ENCODE measurements at regions not wholly inside any gene's neighbourhood (a gene's known extent, or its start where the extent isn't known, plus 50 kb on each side); places are given as distances from the start of the nearest gene placed in this dataset.

DNA sequence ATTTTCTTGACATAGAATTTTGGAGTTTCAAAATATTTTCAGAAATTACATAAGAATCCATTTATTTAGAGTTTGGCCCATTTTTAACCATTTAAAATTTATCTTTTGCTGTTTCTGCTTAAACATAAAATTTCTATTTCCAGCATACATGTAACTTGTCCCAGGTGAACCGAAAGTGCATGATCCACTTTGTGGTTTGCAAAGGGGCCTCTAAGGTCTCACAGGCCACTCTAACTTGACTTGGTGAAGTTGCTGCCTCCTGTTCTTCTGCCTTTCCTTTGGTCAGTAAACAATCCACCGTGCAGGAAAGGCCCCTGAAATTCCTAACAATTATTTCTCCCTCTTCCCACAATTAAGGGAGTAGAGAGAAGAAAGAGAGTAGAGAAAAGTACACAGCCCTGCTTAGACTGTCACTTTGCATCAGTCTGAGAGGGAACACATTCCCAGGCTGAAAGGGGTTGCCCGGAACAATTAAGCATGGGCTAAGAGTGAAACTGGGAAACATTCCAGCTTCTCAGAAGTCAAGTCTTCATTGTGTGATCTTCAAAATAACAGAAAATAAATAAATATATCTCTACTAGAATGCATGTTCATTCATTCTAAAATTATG lies 79.5 kb upstream of the SEMA3A start:
- peak overlapping the region; percentile 9 for H3K27ac ChIP-seq
- peaks cover 10% of the 10 kb centered on the region for H3K4me1 ChIP-seq (ENCODE audit: insufficient read depth)
- no peaks in the 10 kb centered on the region for H3K36me3 ChIP-seq (replicated peaks; ENCODE audit: insufficient read depth, low read depth)
- no peak overlapping the region for H3K4me3 ChIP-seq
- peak overlapping the region; percentile 66 for H2AFZ ChIP-seq
- peak overlapping the region; percentile 41 for H3K4me2 ChIP-seq
- no peaks in the 10 kb centered on the region for H3K79me2 ChIP-seq
- no peaks in the 10 kb centered on the region for H4K20me1 ChIP-seq (ENCODE audit: insufficient read depth, poor library complexity, severe bottlenecking)
- no peaks in the 10 kb centered on the region for H3K27me3 ChIP-seq
- 42% methylated on average over 3 of the region's 3 CpGs for WGBS (ENCODE audit: low lambda C conversion rate, missing lambda C conversion rate)
- no peak for DNase-seq (ENCODE audit: low spot score)
- no peaks in the 10 kb centered on the region for H3K9me3 ChIP-seq (ENCODE audit: low read depth)
- H3K9me2 ChIP-seq (replicated peaks; ENCODE audit: insufficient read depth) = no peaks in the 10 kb centered on the region
- no peak for TF ChIP-seq EZH2phosphoT487 (IDR thresholded peaks at IDR 0.05; ENCODE audit: low read depth, severe bottlenecking, unreplicated experiment)
- no peak for TF ChIP-seq EZH2 (IDR thresholded peaks at IDR 0.05; ENCODE audit: borderline replicate concordance)
- TF ChIP-seq, protein P1, sequence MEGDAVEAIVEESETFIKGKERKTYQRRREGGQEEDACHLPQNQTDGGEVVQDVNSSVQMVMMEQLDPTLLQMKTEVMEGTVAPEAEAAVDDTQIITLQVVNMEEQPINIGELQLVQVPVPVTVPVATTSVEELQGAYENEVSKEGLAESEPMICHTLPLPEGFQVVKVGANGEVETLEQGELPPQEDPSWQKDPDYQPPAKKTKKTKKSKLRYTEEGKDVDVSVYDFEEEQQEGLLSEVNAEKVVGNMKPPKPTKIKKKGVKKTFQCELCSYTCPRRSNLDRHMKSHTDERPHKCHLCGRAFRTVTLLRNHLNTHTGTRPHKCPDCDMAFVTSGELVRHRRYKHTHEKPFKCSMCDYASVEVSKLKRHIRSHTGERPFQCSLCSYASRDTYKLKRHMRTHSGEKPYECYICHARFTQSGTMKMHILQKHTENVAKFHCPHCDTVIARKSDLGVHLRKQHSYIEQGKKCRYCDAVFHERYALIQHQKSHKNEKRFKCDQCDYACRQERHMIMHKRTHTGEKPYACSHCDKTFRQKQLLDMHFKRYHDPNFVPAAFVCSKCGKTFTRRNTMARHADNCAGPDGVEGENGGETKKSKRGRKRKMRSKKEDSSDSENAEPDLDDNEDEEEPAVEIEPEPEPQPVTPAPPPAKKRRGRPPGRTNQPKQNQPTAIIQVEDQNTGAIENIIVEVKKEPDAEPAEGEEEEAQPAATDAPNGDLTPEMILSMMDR (IDR thresholded peaks at IDR 0.05; ENCODE audit: poor library complexity) = no peak

DNA sequence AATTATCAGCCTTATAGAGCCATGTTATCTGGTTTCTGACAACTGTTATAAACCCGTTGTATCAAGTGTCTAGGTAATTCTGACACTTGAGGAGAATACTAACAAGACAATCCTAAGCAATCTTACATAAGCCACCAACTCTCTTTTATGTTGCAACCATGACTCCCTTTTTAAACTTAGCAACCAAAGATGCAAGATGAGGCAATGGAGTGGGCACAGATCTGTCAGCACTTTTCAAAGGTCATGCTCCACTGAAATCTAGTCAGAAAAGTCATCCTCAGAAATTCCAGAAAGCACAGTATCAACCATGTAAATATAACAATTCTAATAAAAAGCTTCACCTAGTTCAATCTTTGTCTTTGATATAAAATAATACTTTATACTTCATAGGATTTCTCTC lies 77.0 kb upstream of the SEMA3A start:
- H4K20me1 ChIP-seq (ENCODE audit: insufficient read depth, poor library complexity, severe bottlenecking) = no peaks in the 10 kb centered on the region
- no peak overlapping the region for H3K4me2 ChIP-seq
- no peaks in the 10 kb centered on the region for H3K9me3 ChIP-seq (ENCODE audit: low read depth)
- H3K79me2 ChIP-seq = no peaks in the 10 kb centered on the region
- H3K27me3 ChIP-seq = no peaks in the 10 kb centered on the region
- no peak overlapping the region for H3K4me3 ChIP-seq
- no peak overlapping the region for H3K27ac ChIP-seq
- H3K4me1 ChIP-seq (ENCODE audit: insufficient read depth) = peaks cover 10% of the 10 kb centered on the region
- WGBS (ENCODE audit: low lambda C conversion rate, missing lambda C conversion rate) = 37% methylated on average over 1 of the region's 1 CpG
- H3K36me3 ChIP-seq (replicated peaks; ENCODE audit: insufficient read depth, low read depth) = no peaks in the 10 kb centered on the region
- no peak overlapping the region for H2AFZ ChIP-seq
- no peaks in the 10 kb centered on the region for H3K9me2 ChIP-seq (replicated peaks; ENCODE audit: insufficient read depth)
- TF ChIP-seq EZH2phosphoT487 (IDR thresholded peaks at IDR 0.05; ENCODE audit: low read depth, severe bottlenecking, unreplicated experiment) = no peak
- TF ChIP-seq EZH2 (IDR thresholded peaks at IDR 0.05; ENCODE audit: borderline replicate concordance) = no peak
- TF ChIP-seq, protein P1 (IDR thresholded peaks at IDR 0.05; ENCODE audit: poor library complexity) = no peak
- DNase-seq (ENCODE audit: low spot score) = no peak

DNA sequence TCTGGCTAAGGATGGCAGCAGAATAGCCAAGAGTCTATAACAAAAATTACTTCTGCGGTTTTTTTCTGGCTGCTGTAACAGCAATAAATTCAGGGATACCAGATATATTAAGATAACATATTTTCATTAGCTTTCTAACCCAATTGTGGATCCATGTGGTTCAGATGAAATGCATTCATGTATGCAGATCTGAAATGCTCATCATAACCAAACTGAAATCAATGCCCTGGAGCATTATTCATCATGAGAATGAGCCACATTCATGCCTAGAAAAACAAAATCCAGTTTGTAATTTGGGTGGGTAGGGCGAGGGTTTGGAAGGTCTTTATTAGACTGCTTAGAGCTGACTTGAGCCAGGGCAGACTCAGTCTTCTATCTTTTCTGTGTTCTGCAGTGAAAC lies 69.8 kb upstream of the SEMA3A start:
- Histone ChIP-seq H3K4me1 (ENCODE audit: insufficient read depth) (no peaks in the 10 kb centered on the region), H3K4me3 (no peak overlapping the region), H3K36me3 (replicated peaks; ENCODE audit: insufficient read depth, low read depth) (no peaks in the 10 kb centered on the region), H3K27ac (no peak overlapping the region), H3K9me3 (ENCODE audit: low read depth) (no peaks in the 10 kb centered on the region), H4K20me1 (ENCODE audit: insufficient read depth, poor library complexity, severe bottlenecking) (no peaks in the 10 kb centered on the region), H3K79me2 (no peaks in the 10 kb centered on the region), H3K27me3 (no peaks in the 10 kb centered on the region), H3K4me2 (no peak overlapping the region), H2AFZ (no peak overlapping the region), H3K9me2 (replicated peaks; ENCODE audit: insufficient read depth) (no peaks in the 10 kb centered on the region)
- TF ChIP-seq, protein P1 (IDR thresholded peaks at IDR 0.05; ENCODE audit: poor library complexity) = no peak
- TF ChIP-seq EZH2 (IDR thresholded peaks at IDR 0.05; ENCODE audit: borderline replicate concordance) (no peak), EZH2phosphoT487 (IDR thresholded peaks at IDR 0.05; ENCODE audit: low read depth, severe bottlenecking, unreplicated experiment) (no peak)
- no peak for DNase-seq (ENCODE audit: low spot score)
- WGBS (ENCODE audit: low lambda C conversion rate, missing lambda C conversion rate) = 80% methylated on average over 2 of the region's 2 CpGs
